SU-DHL-6 (cell line): ENCODE measurements at regions not wholly inside any gene's neighbourhood (a gene's known extent, or its start where the extent isn't known, plus 50 kb on each side); places are given as distances from the start of the nearest gene placed in this dataset.

Experiments used
- H2AFZ ChIP-seq: fragments of 200-600 bp; sonication (generic); 2 replicates; pipeline ENCODE4 v1.6.1; 2014; ENCODE audit warnings: low read depth, mild to moderate bottlenecking, moderate library complexity, mixed read lengths, antibody characterized with exemption, low read length; ENCODE audit not compliant: severe bottlenecking
- H3F3A ChIP-seq: fragments of 200-600 bp; shearing (Covaris generic); 2 replicates; pipeline ENCODE4 v1.6.0; 2016; ENCODE audit warnings: antibody characterized with exemption, mild to moderate bottlenecking; ENCODE audit not compliant: insufficient read depth
- H3K27ac ChIP-seq: fragments of 200-600 bp; sonication (generic); 2 replicates; pipeline ENCODE4 v1.5.1; 2016; ENCODE audit warnings: low read depth, mild to moderate bottlenecking, low read length, moderate library complexity, mixed read lengths
- H3K27me3 ChIP-seq: fragments of 200-600 bp; sonication (generic), shearing (Covaris generic); 2 replicates; pipeline ENCODE4 v1.6.0; 2014; ENCODE audit warnings: mild to moderate bottlenecking, low read length
- H3K36me3 ChIP-seq: fragments of 200-600 bp; sonication (generic); 2 replicates; pipeline ENCODE4 v1.6.1; 2014; ENCODE audit warnings: mild to moderate bottlenecking, low read length, mixed read lengths
- H3K4me2 ChIP-seq: fragments of 300-600, 200-600 bp; shearing (Covaris generic), sonication (generic); 2 replicates; pipeline ENCODE4 v1.6.0; 2014; ENCODE audit warnings: low read length, low read depth, mild to moderate bottlenecking; ENCODE audit not compliant: poor library complexity, severe bottlenecking
- H3K4me3 ChIP-seq: fragments of 200-600 bp; sonication (generic); 2 replicates; pipeline ENCODE4 v1.5.1; 2014; ENCODE audit warnings: antibody characterized with exemption, low read length, mild to moderate bottlenecking, mixed read lengths; ENCODE audit not compliant: insufficient read depth, poor library complexity, severe bottlenecking
- H3K79me2 ChIP-seq: fragments of 200-600 bp; sonication (generic); 2 replicates; pipeline ENCODE4 v1.6.1; 2014; ENCODE audit warnings: mild to moderate bottlenecking, low read length, moderate library complexity; ENCODE audit not compliant: insufficient read depth
- H3K9ac ChIP-seq: fragments of 200-600 bp; sonication (generic); 2 replicates; pipeline ENCODE4 v1.7.0; 2014; ENCODE audit warnings: mild to moderate bottlenecking, low read length
- H3K9me2 ChIP-seq: fragments of 200-600 bp; sonication (generic); replicated peaks from 2 replicates; pipeline ENCODE4 v1.6.1; 2014; ENCODE audit warnings: low read length; ENCODE audit not compliant: insufficient read depth
- H3K9me3 ChIP-seq: fragments of 200-600 bp; sonication (generic); 2 replicates; pipeline ENCODE4 v1.6.1; 2014; ENCODE audit warnings: low read length, mixed read lengths; ENCODE audit not compliant: insufficient read depth
- H4K20me1 ChIP-seq: fragments of 200-600 bp; sonication (generic); 2 replicates; pipeline ENCODE4 v1.6.1; 2014; ENCODE audit warnings: low read depth, mild to moderate bottlenecking, antibody characterized with exemption, low read length, moderate library complexity, mixed read lengths
- CTCF ChIP-seq: fragments of 200-600 bp; sonication (generic); IDR thresholded peaks from one replicate; pipeline ENCODE4 v1.5.1; 2017; ENCODE audit warnings: antibody characterized with exemption, mild to moderate bottlenecking, low read length, moderate library complexity; ENCODE audit not compliant: insufficient read depth, poor library complexity, severe bottlenecking
- EZH2phosphoT487 ChIP-seq: fragments of 200-600 bp; sonication (generic), shearing (Covaris generic); conservative IDR thresholded peaks from 2 replicates; pipeline ENCODE4 v1.6.1; 2018; ENCODE audit warnings: mild to moderate bottlenecking, antibody characterized with exemption, low read length, moderate library complexity, mixed read lengths

GRCh38 chr15:95018888-95019545 is 787.7 kb downstream of the MCTP2 start:
- Histone ChIP-seq H3K9me3 (no peaks in the 10 kb centered on the region), H4K20me1 (no peaks in the 10 kb centered on the region), H3K9ac (no peak overlapping the region), H3K27ac (no peak overlapping the region), H3F3A (no peaks in the 10 kb centered on the region), H3K27me3 (no peaks in the 10 kb centered on the region), H2AFZ (no peak overlapping the region), H3K9me2 (no peaks in the 10 kb centered on the region), H3K4me2 (no peak overlapping the region), H3K36me3 (no peaks in the 10 kb centered on the region), H3K4me3 (no peak overlapping the region), H3K79me2 (no peaks in the 10 kb centered on the region)
- TF ChIP-seq CTCF (no peak), EZH2phosphoT487 (no peak)

- Histone ChIP-seq H3K4me2 (no peak overlapping the region), H3F3A (no peaks in the 10 kb centered on the region), H3K4me3 (no peak overlapping the region), H3K27ac (no peak overlapping the region), H3K36me3 (no peaks in the 10 kb centered on the region), H3K9ac (no peak overlapping the region), H3K9me3 (no peaks in the 10 kb centered on the region), H3K9me2 (no peaks in the 10 kb centered on the region), H3K27me3 (no peaks in the 10 kb centered on the region), H2AFZ (no peak overlapping the region), H3K79me2 (no peaks in the 10 kb centered on the region), H4K20me1 (no peaks in the 10 kb centered on the region)
- TF ChIP-seq EZH2phosphoT487 = no peak
- TF ChIP-seq CTCF = no peak
These were observed 788.5 kb downstream of the MCTP2 start for GRCh38 chr15:95019907-95020306.

DNA sequence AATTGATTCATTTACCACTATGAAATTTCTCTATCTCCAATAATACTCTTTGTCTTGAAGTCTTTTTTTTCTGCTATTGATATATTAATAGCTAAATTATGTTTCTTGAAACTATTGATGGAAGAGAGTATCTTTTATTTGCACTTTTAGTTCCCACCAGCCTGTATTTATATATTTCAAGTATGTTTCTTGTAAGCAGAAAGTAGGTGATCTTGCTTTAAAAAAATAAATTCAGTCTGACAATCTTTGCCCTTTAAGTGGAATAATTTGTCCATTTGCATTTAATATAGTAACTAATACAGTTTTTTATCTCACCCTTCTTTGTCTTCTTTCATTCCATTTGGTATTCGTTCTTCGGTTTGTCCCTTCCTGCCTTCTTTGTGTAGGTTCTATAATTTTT is 790.5 kb downstream of the MCTP2 start:
- no peak overlapping the region for H2AFZ ChIP-seq
- H3K9ac ChIP-seq = no peak overlapping the region
- H3K4me3 ChIP-seq = no peak overlapping the region
- H3K36me3 ChIP-seq = no peaks in the 10 kb centered on the region
- TF ChIP-seq CTCF = no peak
- TF ChIP-seq EZH2phosphoT487 = no peak
- H4K20me1 ChIP-seq = no peaks in the 10 kb centered on the region
- H3K27ac ChIP-seq = no peak overlapping the region
- no peak overlapping the region for H3K4me2 ChIP-seq
- H3K9me3 ChIP-seq = no peaks in the 10 kb centered on the region
- no peaks in the 10 kb centered on the region for H3K9me2 ChIP-seq
- H3F3A ChIP-seq = no peaks in the 10 kb centered on the region
- H3K27me3 ChIP-seq = no peaks in the 10 kb centered on the region
- H3K79me2 ChIP-seq = no peaks in the 10 kb centered on the region
